ENCODE measurements at regions not wholly inside any gene's neighbourhood (a gene's known extent, or its start where the extent isn't known, plus 50 kb on each side); places are given as distances from the start of the nearest gene placed in this dataset.

- no peak for DNase-seq
These were observed 131.8 kb upstream of the MCTP2 start for GRCh38 chr15:94099574-94099960.

GRCh38 chr15:94098921-94099573 is 132.3 kb upstream of the MCTP2 start:
- DNase-seq = no peak

- DNase-seq = no peak
These were observed 133.8 kb upstream of the MCTP2 start for GRCh38 chr15:94097552-94097951.

- no peak for DNase-seq
These were observed 137.1 kb upstream of the MCTP2 start for GRCh38 chr15:94094310-94094709.

- DNase-seq = no peak
These were observed 145.0 kb upstream of the MCTP2 start for GRCh38 chr15:94086341-94086740.

GRCh38 chr15:94083467-94084052 is 147.8 kb upstream of the MCTP2 start:
- no peak for DNase-seq

- DNase-seq = no peak
These were observed 149.5 kb upstream of the MCTP2 start for GRCh38 chr15:94081829-94082228.

- no peak for DNase-seq
These were observed 150.3 kb upstream of the MCTP2 start for GRCh38 chr15:94080989-94081605.

- DNase-seq = no peak
These were observed 150.9 kb upstream of the MCTP2 start for GRCh38 chr15:94080416-94080815.

GRCh38 chr15:94079968-94080367 is 151.4 kb upstream of the MCTP2 start:
- no peak for DNase-seq

- DNase-seq = no peak
These were observed 151.9 kb upstream of the MCTP2 start for GRCh38 chr15:94079459-94079858.

GRCh38 chr15:94077938-94078337 is 153.4 kb upstream of the MCTP2 start:
- no peak for DNase-seq

- DNase-seq = no peak
These were observed 156.0 kb upstream of the MCTP2 start for GRCh38 chr15:94075349-94075748.

- DNase-seq = no peak
These were observed 160.7 kb upstream of the MCTP2 start for GRCh38 chr15:94070356-94071295.

GRCh38 chr15:94069844-94070243 is 161.5 kb upstream of the MCTP2 start:
- DNase-seq = no peak

- no peak for DNase-seq
These were observed 164.6 kb upstream of the MCTP2 start for GRCh38 chr15:94066811-94067210.

GRCh38 chr15:94066046-94066445 is 165.3 kb upstream of the MCTP2 start:
- no peak for DNase-seq

GRCh38 chr15:94064676-94065313 is 166.6 kb upstream of the MCTP2 start:
- no peak for DNase-seq

- no peak for DNase-seq
These were observed 170.3 kb upstream of the MCTP2 start for GRCh38 chr15:94061041-94061440.

- no peak for DNase-seq
These were observed 172.3 kb upstream of the MCTP2 start for GRCh38 chr15:94059013-94059587.

GRCh38 chr15:94057305-94057704 is 174.1 kb upstream of the MCTP2 start:
- DNase-seq = no peak

GRCh38 chr15:94056314-94056713 is 175.0 kb upstream of the MCTP2 start:
- DNase-seq = no peak

GRCh38 chr15:94053626-94054025 is 177.7 kb upstream of the MCTP2 start:
- no peak for DNase-seq

Measured in CD4-positive, alpha-beta T cell treated with Interleukin-17A for 4 hours (primary cell).